DOHH2 (cell line): ENCODE measurements at regions not wholly inside any gene's neighbourhood (a gene's known extent, or its start where the extent isn't known, plus 50 kb on each side); places are given as distances from the start of the nearest gene placed in this dataset.
A peak's percentile ranks its signal among the peaks of the same experiment; 100 is the strongest.

Source experiments
- H3F3A ChIP-seq: fragments of 200-600 bp; sonication (generic), shearing (Covaris generic); 2 replicates; pipeline ENCODE4 v1.6.0; 2016; ENCODE audit warnings: antibody characterized with exemption, mild to moderate bottlenecking; ENCODE audit not compliant: control insufficient read depth, insufficient read depth
- H3K27ac ChIP-seq: fragments of 200-600 bp; sonication (generic); 2 replicates; pipeline ENCODE4 v1.5.1; 2014; ENCODE audit warnings: low read depth, mild to moderate bottlenecking, low read length, moderate library complexity
- H3K27me3 ChIP-seq: fragments of 200-600 bp; sonication (generic); 2 replicates; pipeline ENCODE4 v1.6.1; 2014; ENCODE audit warnings: mild to moderate bottlenecking, low read length, mixed read lengths; ENCODE audit not compliant: control insufficient read depth
- H3K36me3 ChIP-seq: fragments of 200-600 bp; sonication (generic); 2 replicates; pipeline ENCODE4 v1.6.1; 2014; ENCODE audit warnings: mild to moderate bottlenecking, low read length, moderate library complexity, mixed read lengths; ENCODE audit not compliant: control insufficient read depth
- H3K4me1 ChIP-seq: fragments of 200-600 bp; sonication (generic); 2 replicates; pipeline ENCODE4 v1.6.1; 2014; ENCODE audit warnings: mild to moderate bottlenecking, low read length, mixed read lengths; ENCODE audit not compliant: control insufficient read depth
- H3K4me2 ChIP-seq: fragments of 200-600 bp; sonication (generic); 2 replicates; pipeline ENCODE4 v1.6.0; 2014; ENCODE audit warnings: mild to moderate bottlenecking, low read length, moderate library complexity
- H3K4me3 ChIP-seq: fragments of 200-600 bp; sonication (generic); 2 replicates; pipeline ENCODE4 v1.5.1; 2014; ENCODE audit warnings: mild to moderate bottlenecking, low read length, mixed read lengths
- H3K79me2 ChIP-seq: fragments of 200-600 bp; sonication (generic); 2 replicates; pipeline ENCODE4 v1.6.1; 2014; ENCODE audit warnings: mild to moderate bottlenecking, low read length, mixed read lengths; ENCODE audit not compliant: control insufficient read depth
- H3K9me2 ChIP-seq: fragments of 200-600 bp; sonication (generic); replicated peaks from 2 replicates; pipeline ENCODE4 v1.6.1; 2014; ENCODE audit warnings: mild to moderate bottlenecking, low read length, mixed read lengths; ENCODE audit not compliant: control insufficient read depth
- H3K9me3 ChIP-seq: fragments of 200-600 bp; sonication (generic); 2 replicates; pipeline ENCODE4 v1.6.1; 2014; ENCODE audit warnings: antibody characterized with exemption, low read length, mixed read lengths; ENCODE audit not compliant: control insufficient read depth, insufficient read depth
- H4K20me1 ChIP-seq: fragments of 200-600 bp; sonication (generic); 2 replicates; pipeline ENCODE4 v1.6.0; 2014; ENCODE audit warnings: low read depth, mild to moderate bottlenecking, antibody characterized with exemption, low read length, moderate library complexity; ENCODE audit not compliant: control insufficient read depth, insufficient read depth
- EZH2phosphoT487 ChIP-seq: fragments of 200-600 bp; sonication (generic); IDR thresholded peaks from 2 replicates; pipeline ENCODE4 v1.6.1; 2017; ENCODE audit warnings: borderline replicate concordance, mild to moderate bottlenecking, antibody characterized with exemption, low read length, moderate library complexity, mixed read lengths
- TF ChIP-seq, protein P1 (sequence below): fragments of 200-600 bp; sonication (generic); IDR thresholded peaks from one replicate; pipeline ENCODE4 v1.5.1; 2014; ENCODE audit warnings: antibody characterized with exemption, mild to moderate bottlenecking, low read depth, low read length; ENCODE audit not compliant: poor library complexity, severe bottlenecking

DNA sequence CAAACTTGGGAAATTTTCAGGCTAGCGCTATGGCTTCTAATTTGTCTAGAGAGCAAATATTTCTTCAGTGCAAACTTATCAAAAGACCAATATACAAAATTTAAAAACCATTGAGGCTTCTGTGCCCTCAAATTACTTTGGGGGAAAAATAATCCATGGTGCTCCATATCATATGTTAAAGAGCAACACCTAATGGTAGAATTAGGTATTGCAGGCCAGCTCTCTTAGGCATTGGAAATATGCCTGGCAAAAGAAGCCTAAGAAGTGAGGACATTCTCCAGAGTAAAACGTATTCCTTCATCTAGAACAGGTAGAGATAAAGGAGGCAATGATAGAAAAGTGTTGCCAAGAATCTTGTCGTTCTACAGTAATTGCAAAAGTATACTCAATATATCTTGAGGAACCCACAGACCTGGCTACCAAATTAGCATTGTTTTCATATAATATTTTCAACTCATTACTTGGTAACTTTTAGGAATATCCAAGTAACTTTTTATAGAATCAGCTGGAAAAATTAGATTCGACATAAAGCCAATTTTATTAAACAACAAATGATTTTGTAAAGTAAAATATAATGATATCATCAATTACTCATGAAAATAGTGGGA lies 401.1 kb downstream of the BCL11A start:
- Histone ChIP-seq H3F3A (no peaks in the 10 kb centered on the region), H3K9me2 (no peaks in the 10 kb centered on the region), H3K9me3 (peaks cover 19% of the 10 kb centered on the region; the same call in 1 of the 2 replicates), H3K4me2 (no peak overlapping the region), H3K36me3 (no peaks in the 10 kb centered on the region), H3K4me3 (no peak overlapping the region), H3K27ac (no peak overlapping the region), H3K4me1 (no peaks in the 10 kb centered on the region), H3K79me2 (no peaks in the 10 kb centered on the region), H3K27me3 (no peaks in the 10 kb centered on the region), H4K20me1 (no peaks in the 10 kb centered on the region)
- TF ChIP-seq, protein P1, sequence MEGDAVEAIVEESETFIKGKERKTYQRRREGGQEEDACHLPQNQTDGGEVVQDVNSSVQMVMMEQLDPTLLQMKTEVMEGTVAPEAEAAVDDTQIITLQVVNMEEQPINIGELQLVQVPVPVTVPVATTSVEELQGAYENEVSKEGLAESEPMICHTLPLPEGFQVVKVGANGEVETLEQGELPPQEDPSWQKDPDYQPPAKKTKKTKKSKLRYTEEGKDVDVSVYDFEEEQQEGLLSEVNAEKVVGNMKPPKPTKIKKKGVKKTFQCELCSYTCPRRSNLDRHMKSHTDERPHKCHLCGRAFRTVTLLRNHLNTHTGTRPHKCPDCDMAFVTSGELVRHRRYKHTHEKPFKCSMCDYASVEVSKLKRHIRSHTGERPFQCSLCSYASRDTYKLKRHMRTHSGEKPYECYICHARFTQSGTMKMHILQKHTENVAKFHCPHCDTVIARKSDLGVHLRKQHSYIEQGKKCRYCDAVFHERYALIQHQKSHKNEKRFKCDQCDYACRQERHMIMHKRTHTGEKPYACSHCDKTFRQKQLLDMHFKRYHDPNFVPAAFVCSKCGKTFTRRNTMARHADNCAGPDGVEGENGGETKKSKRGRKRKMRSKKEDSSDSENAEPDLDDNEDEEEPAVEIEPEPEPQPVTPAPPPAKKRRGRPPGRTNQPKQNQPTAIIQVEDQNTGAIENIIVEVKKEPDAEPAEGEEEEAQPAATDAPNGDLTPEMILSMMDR, result peak; percentile 88
- TF ChIP-seq EZH2phosphoT487, result no peak

DNA sequence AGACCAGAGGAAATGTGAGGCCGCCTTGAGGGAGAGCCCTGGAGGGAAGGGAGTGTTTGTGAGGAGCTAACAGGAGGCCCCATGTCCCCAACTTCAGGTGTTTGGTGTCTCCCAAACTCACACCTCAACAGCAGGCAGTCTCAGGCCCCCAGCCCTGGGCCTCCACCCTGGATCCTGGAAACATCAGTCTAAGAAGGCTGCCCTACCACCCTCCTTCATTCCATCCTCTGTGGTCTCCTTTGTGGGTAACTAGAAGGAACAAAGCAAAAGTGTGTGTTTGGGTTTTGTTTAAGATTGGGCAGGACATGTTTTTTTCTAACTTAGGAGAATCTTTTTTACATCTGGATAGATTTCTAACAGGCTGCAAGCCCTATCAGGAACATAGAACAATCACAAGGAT lies 404.3 kb downstream of the BCL11A start:
- peaks cover 19% of the 10 kb centered on the region; the same call in 1 of the 2 replicates for H3K9me3 ChIP-seq
- no peaks in the 10 kb centered on the region for H3F3A ChIP-seq
- H3K27ac ChIP-seq, result no peak overlapping the region
- no peaks in the 10 kb centered on the region for H3K36me3 ChIP-seq
- H3K9me2 ChIP-seq, result no peaks in the 10 kb centered on the region
- H3K4me3 ChIP-seq, result no peak overlapping the region
- no peak for TF ChIP-seq EZH2phosphoT487
- TF ChIP-seq, protein P1, result no peak
- no peaks in the 10 kb centered on the region for H3K79me2 ChIP-seq
- H3K4me2 ChIP-seq, result no peak overlapping the region
- H3K4me1 ChIP-seq, result no peaks in the 10 kb centered on the region
- H4K20me1 ChIP-seq, result no peaks in the 10 kb centered on the region
- H3K27me3 ChIP-seq, result no peaks in the 10 kb centered on the region

DNA sequence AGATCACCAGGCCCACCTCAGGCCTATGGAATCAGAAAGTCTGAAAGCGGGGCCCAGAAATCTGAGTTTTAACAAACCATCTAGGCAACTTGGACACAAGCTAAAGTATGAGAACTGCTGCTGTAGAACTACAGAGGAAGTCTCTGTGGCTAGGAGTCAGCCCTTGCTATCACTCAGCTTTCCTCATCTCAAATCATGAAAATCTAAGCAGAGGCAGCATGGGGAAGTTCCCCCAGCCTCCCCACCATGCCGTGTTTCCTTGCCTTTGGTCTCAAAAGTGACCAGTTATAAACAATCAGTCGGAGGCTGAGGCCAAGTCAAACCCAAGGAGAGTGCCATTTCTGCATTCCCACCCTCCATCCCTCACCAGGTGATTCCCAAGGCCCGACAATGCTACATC lies 404.7 kb downstream of the BCL11A start:
- H3K79me2 ChIP-seq, result no peaks in the 10 kb centered on the region
- H3K27me3 ChIP-seq, result no peaks in the 10 kb centered on the region

More for the DNA sequence above, 404.7 kb downstream of the BCL11A start:
- Histone ChIP-seq H3K27ac (no peak overlapping the region), H3K9me3 (peaks cover 16% of the 10 kb centered on the region; the same call in 1 of the 2 replicates), H3K4me3 (no peak overlapping the region), H3K4me1 (no peaks in the 10 kb centered on the region), H3K4me2 (no peak overlapping the region), H3F3A (no peaks in the 10 kb centered on the region), H4K20me1 (no peaks in the 10 kb centered on the region), H3K9me2 (no peaks in the 10 kb centered on the region), H3K36me3 (no peaks in the 10 kb centered on the region)
- TF ChIP-seq, protein P1, result no peak
- no peak for TF ChIP-seq EZH2phosphoT487
